Keratinocyte (primary cell): ENCODE measurements at regions not wholly inside any gene's neighbourhood (a gene's known extent, or its start where the extent isn't known, plus 50 kb on each side); places are given as distances from the start of the nearest gene placed in this dataset.
A peak's percentile ranks its signal among the peaks of the same experiment; 100 is the strongest.

ENCODE experiments used
- DNase-seq: peaks from one replicate; pipeline ENCODE4 v3.0.0-alpha.2; 2011; ENCODE audit warnings: low read depth, missing footprints, low spot score
- FAIRE-seq: peaks from 2 replicates; lab custom pipeline; 2011; peaks lifted over from hg19 to GRCh38; lab: Jason Lieb, UNC
- H2AFZ ChIP-seq: 2 replicates; pipeline ENCODE4 v1.6.0; 2012; ENCODE audit warnings: low read length, control low read depth, inconsistent platforms; ENCODE audit not compliant: control insufficient read depth
- H3K27ac ChIP-seq: 2 replicates; pipeline ENCODE4 v1.5.1; 2011; ENCODE audit warnings: low read length; ENCODE audit not compliant: control insufficient read depth, insufficient read depth
- H3K27me3 ChIP-seq: 3 replicates; pipeline ENCODE4 v1.6.0; 2011; ENCODE audit warnings: low read length; ENCODE audit not compliant: control insufficient read depth, insufficient read depth; ENCODE audit errors: extremely low read depth
- H3K36me3 ChIP-seq, 2 experiments: 2 replicates in 1 of 2; 3 replicates in 1 of 2; pipeline ENCODE4 v1.5.1; 2011; ENCODE audit warnings: low read length in 2 of 2, mild to moderate bottlenecking in 1 of 2; ENCODE audit not compliant: control insufficient read depth in 2 of 2, insufficient read depth in 2 of 2; ENCODE audit errors: extremely low read depth in 1 of 2
- H3K4me1 ChIP-seq: 3 replicates; pipeline ENCODE4 v1.5.1; 2011; ENCODE audit warnings: low read length; ENCODE audit not compliant: control insufficient read depth, insufficient read depth; ENCODE audit errors: extremely low read depth
- H3K4me2 ChIP-seq: 3 replicates; pipeline ENCODE4 v1.6.0; 2011; ENCODE audit warnings: low read depth, low read length; ENCODE audit not compliant: control insufficient read depth, insufficient read depth; ENCODE audit errors: extremely low read depth
- H3K4me3 ChIP-seq, 3 experiments: fragments of 200-600 bp in 1 of 3; sonication (generic) in 1 of 3; 2 replicates in 2 of 3; 3 replicates in 1 of 3; pipeline ENCODE4 v1.5.1; 2011 to 2016; ENCODE audit warnings: low read length in 3 of 3, mild to moderate bottlenecking in 3 of 3, control low read depth in 2 of 3, inconsistent platforms in 1 of 3, low read depth in 1 of 3, mixed read lengths in 1 of 3, mixed run types in 1 of 3, moderate library complexity in 1 of 3; ENCODE audit not compliant: control insufficient read depth in 2 of 3, insufficient read depth in 2 of 3; ENCODE audit errors: extremely low read depth in 1 of 3
- H3K79me2 ChIP-seq: 2 replicates; pipeline ENCODE4 v1.6.0; 2012; ENCODE audit warnings: low read length; ENCODE audit not compliant: control insufficient read depth, insufficient read depth
- H3K9ac ChIP-seq: 3 replicates; pipeline ENCODE4 v1.6.0; 2011; ENCODE audit warnings: low read length; ENCODE audit not compliant: control insufficient read depth, insufficient read depth; ENCODE audit errors: extremely low read depth
- H3K9me1 ChIP-seq: 3 replicates; pipeline ENCODE4 v1.6.0; 2011; ENCODE audit warnings: low read length; ENCODE audit not compliant: control insufficient read depth, insufficient read depth; ENCODE audit errors: extremely low read depth
- H3K9me3 ChIP-seq: 2 replicates; pipeline ENCODE4 v1.5.1; 2012; ENCODE audit warnings: low read depth, low read length; ENCODE audit not compliant: control insufficient read depth
- H4K20me1 ChIP-seq: 3 replicates; pipeline ENCODE4 v1.6.0; 2011; ENCODE audit warnings: low read length; ENCODE audit not compliant: control insufficient read depth, insufficient read depth; ENCODE audit errors: extremely low read depth
- CTCF ChIP-seq, 3 experiments: IDR thresholded peaks in 1 of 3; conservative IDR thresholded peaks in 1 of 3; optimal IDR thresholded peaks in 1 of 3; 2 replicates in 2 of 3; 3 replicates in 1 of 3; pipeline versions ENCODE3 to v1.5.1; 2011; ENCODE audit warnings: low read length in 3 of 3, mild to moderate bottlenecking in 3 of 3, moderate library complexity in 2 of 3, control low read depth in 1 of 3, inconsistent platforms in 1 of 3; ENCODE audit not compliant: insufficient read depth in 2 of 3; ENCODE audit errors: extremely low read depth in 1 of 3
- EZH2 ChIP-seq: IDR thresholded peaks from one replicate; pipeline ENCODE4 v1.6.1; 2012; ENCODE audit warnings: inconsistent platforms, mild to moderate bottlenecking, low read length, moderate library complexity
- dilution Hi-C: fragments of 300-500 bp; cut with MboI; formaldehyde crosslinking; loops from one replicate; pipeline ENCODE4 v1.7.0; 2020; ENCODE audit warnings: low sequenced_read_pairs; ENCODE audit not compliant: extremely low pct_ligation_motif_present

- H3K4me1 ChIP-seq: no peaks in the 10 kb centered on the region
- no peaks in the 10 kb centered on the region for H3K79me2 ChIP-seq
- no peak for DNase-seq
- H3K27ac ChIP-seq: no peak overlapping the region
- TF ChIP-seq EZH2: no peak
- peak; percentile 56 to 69 (median 58) for TF ChIP-seq CTCF (optimal IDR thresholded peaks at IDR 0.05 in 1 of 3, IDR thresholded peaks at IDR 0.05 in 1 of 3, conservative IDR thresholded peaks at IDR 0.05 in 1 of 3; ENCODE audit: extremely low read depth in 1 of 3, insufficient read depth in 2 of 3, low read length in 3 of 3)
- H3K9me1 ChIP-seq: no peaks in the 10 kb centered on the region
- H2AFZ ChIP-seq: no peak overlapping the region
- no peaks in the 10 kb centered on the region for H3K36me3 ChIP-seq
- no peak overlapping the region for H3K4me3 ChIP-seq
- no peaks in the 10 kb centered on the region for H3K27me3 ChIP-seq
- FAIRE-seq: peak; percentile 64
- H3K4me2 ChIP-seq: no peak overlapping the region
- no peaks in the 10 kb centered on the region for H4K20me1 ChIP-seq
- H3K9ac ChIP-seq: no peak overlapping the region
- dilution Hi-C loops: no loop called here
- H3K9me3 ChIP-seq: no peaks in the 10 kb centered on the region
Measured at GRCh38 chr11:88231894-88232482, 56.7 kb upstream of the RAB38 start.

GRCh38 chr11:88229303-88229702 lies 54.1 kb upstream of the RAB38 start:
- no peak for TF ChIP-seq EZH2
- Histone ChIP-seq H3K9me1 (no peaks in the 10 kb centered on the region), H3K27me3 (no peaks in the 10 kb centered on the region), H3K4me2 (no peak overlapping the region), H3K9ac (no peak overlapping the region), H4K20me1 (no peaks in the 10 kb centered on the region), H3K9me3 (no peaks in the 10 kb centered on the region), H2AFZ (no peak overlapping the region), H3K27ac (no peak overlapping the region), H3K79me2 (no peaks in the 10 kb centered on the region), H3K4me3 (no peak overlapping the region), H3K36me3 (no peaks in the 10 kb centered on the region), H3K4me1 (no peaks in the 10 kb centered on the region)
- FAIRE-seq (no peak), DNase-seq (no peak)
- dilution Hi-C loops: no loop called here
